ENCODE measurements at regions not wholly inside any gene's neighbourhood (a gene's known extent, or its start where the extent isn't known, plus 50 kb on each side); places are given as distances from the start of the nearest gene placed in this dataset.

GRCh38 chr12:111207761-111208160 lies 161.1 kb downstream of the PHETA1 start (continued):
- no peak for TF ChIP-seq CUX1 (IDR thresholded peaks at IDR 0.05; ENCODE audit: insufficient replicate concordance, low read depth, low read length)
- no peak for TF ChIP-seq KLF5 (IDR thresholded peaks at IDR 0.05; ENCODE audit: partially characterized antibody)

GRCh38 chr12:111204788-111205241 lies 164.1 kb downstream of the PHETA1 start:
- Histone ChIP-seq H3K27ac (ENCODE audit: control insufficient read depth, insufficient read depth) (no peak overlapping the region), H2AFZ (ENCODE audit: control insufficient read depth, low read depth, low read length) (no peak overlapping the region), H4K20me1 (ENCODE audit: control insufficient read depth, insufficient read depth) (no peaks in the 10 kb centered on the region), H3K36me3 (ENCODE audit: control insufficient read depth in 2 of 2, insufficient read depth in 2 of 2, low read length in 1 of 2) (no peaks in the 10 kb centered on the region), H3K9me3 (replicated peaks; ENCODE audit: control insufficient read depth, insufficient read depth, low read length) (no peaks in the 10 kb centered on the region), H3K4me1 (ENCODE audit: control insufficient read depth, insufficient read depth, low read length) (no peaks in the 10 kb centered on the region), H3K79me2 (ENCODE audit: control insufficient read depth, insufficient read depth, low read length) (no peaks in the 10 kb centered on the region), H3K27me3 (replicated peaks in 1 of 2; ENCODE audit: control insufficient read depth in 2 of 2, insufficient read depth in 2 of 2, low read length in 1 of 2) (peaks cover 0 to 2% of the 10 kb centered on the region in 2 experiments; a peak in 1 of 4 replicates), H3K4me3 (no peak overlapping the region), H3K9ac (ENCODE audit: control insufficient read depth, insufficient read depth, low read length) (no peak overlapping the region), H3K4me2 (ENCODE audit: control insufficient read depth, insufficient read depth) (no peak overlapping the region)
- FAIRE-seq (no peak), ATAC-seq (no peak), DNase-seq (ENCODE audit: low read depth, low spot score) (no peak)
- WGBS (ENCODE audit: insufficient coverage, insufficient replicate concordance, low lambda C conversion rate, missing lambda C conversion rate): 51% methylated on average over 15 of the region's 15 CpGs
- ChIA-PET POLR2A (no interaction called here), SMC1A (ENCODE audit: uncharacterized antibody, unreplicated experiment) (no interaction called here), RAD21 (ENCODE audit: unreplicated experiment) (no interaction called here), CTCF (no interaction called here)
- BruUV-seq (replicated peaks): no TSS peak
- intact Hi-C loops (cut with micrococcal nuclease; ENCODE audit: unreplicated experiment): no loop called here
- in situ Hi-C loops (cut with MboI): no loop called here
- TF ChIP-seq BMI1 (IDR thresholded peaks at IDR 0.05; ENCODE audit: borderline replicate concordance) (no peak), SIN3A (IDR thresholded peaks at IDR 0.05; ENCODE audit: low read depth, low read length) (no peak), RBBP5 (conservative IDR thresholded peaks at IDR 0.05) (no peak), RB1 (IDR thresholded peaks at IDR 0.05; ENCODE audit: borderline replicate concordance) (no peak), YBX1 (IDR thresholded peaks at IDR 0.05) (no peak), MEF2A (IDR thresholded peaks at IDR 0.05; ENCODE audit: insufficient read depth, low read depth, low read length) (no peak), RAD51 (IDR thresholded peaks at IDR 0.05) (no peak), CBX5 (IDR thresholded peaks at IDR 0.05; ENCODE audit: low read depth) (no peak), PKNOX1 (IDR thresholded peaks at IDR 0.05) (no peak), KAT2A (conservative IDR thresholded peaks at IDR 0.05; ENCODE audit: control insufficient read depth, low read depth, low read length) (no peak), E4F1 (IDR thresholded peaks at IDR 0.05; ENCODE audit: borderline replicate concordance, partially characterized antibody) (no peak), HDGF (IDR thresholded peaks at IDR 0.05) (no peak), IRF4 (IDR thresholded peaks at IDR 0.05; ENCODE audit: low read depth, low read length) (no peak), RAD21 (IDR thresholded peaks at IDR 0.05; ENCODE audit: insufficient read depth, low read depth, low read length) (no peak), HCFC1 (IDR thresholded peaks at IDR 0.05; ENCODE audit: low read length) (no peak)
